NB4 (cell line): ENCODE measurements at regions not wholly inside any gene's neighbourhood (a gene's known extent, or its start where the extent isn't known, plus 50 kb on each side); places are given as distances from the start of the nearest gene placed in this dataset.

Source experiments
- DNase-seq: peaks from one replicate; pipeline ENCODE4 v3.0.0; 2010; ENCODE audit warnings: low read depth
- H3K4me3 ChIP-seq: one replicate; pipeline ENCODE4 v1.5.1; 2011; ENCODE audit warnings: mild to moderate bottlenecking, low read depth, low read length, moderate library complexity
- CTCF ChIP-seq: IDR thresholded peaks from one replicate; pipeline ENCODE4 v1.5.1; 2012; ENCODE audit warnings: low read depth, low read length
- MAX ChIP-seq: IDR thresholded peaks from 2 replicates; pipeline ENCODE4 v1.6.1; 2011; ENCODE audit warnings: low read depth, low read length
- MYC ChIP-seq: IDR thresholded peaks from 2 replicates; pipeline ENCODE4 v1.6.1; 2011; ENCODE audit warnings: low read depth, low read length
- POLR2A ChIP-seq: IDR thresholded peaks from 2 replicates; pipeline ENCODE4 v1.6.1; 2011; ENCODE audit warnings: mild to moderate bottlenecking; ENCODE audit not compliant: insufficient read length; ENCODE audit errors: extremely low read depth

GRCh38 chr4:123510221-123510620, 113.6 kb downstream of the SPRY1 start:
- H3K4me3 ChIP-seq, result no peak overlapping the region
- no peak for TF ChIP-seq CTCF
- TF ChIP-seq MAX, result no peak
- TF ChIP-seq POLR2A, result no peak
- no peak for TF ChIP-seq MYC
- DNase-seq, result no peak

GRCh38 chr4:123510659-123511058, 114.1 kb downstream of the SPRY1 start:
- no peak for DNase-seq
- no peak for TF ChIP-seq MAX
- TF ChIP-seq POLR2A, result no peak
- TF ChIP-seq MYC, result no peak
- no peak for TF ChIP-seq CTCF
- H3K4me3 ChIP-seq, result no peak overlapping the region

- DNase-seq, result no peak
- TF ChIP-seq MYC (no peak), MAX (no peak), CTCF (no peak), POLR2A (no peak)
- no peak overlapping the region for H3K4me3 ChIP-seq
Measured at GRCh38 chr4:123516576-123516975, 120.0 kb downstream of the SPRY1 start.

- H3K4me3 ChIP-seq, result no peak overlapping the region
- TF ChIP-seq CTCF, result no peak
- TF ChIP-seq MYC, result no peak
- TF ChIP-seq MAX, result no peak
- TF ChIP-seq POLR2A, result no peak
- no peak for DNase-seq
Measured at GRCh38 chr4:123517176-123517575, 120.6 kb downstream of the SPRY1 start.

GRCh38 chr4:123517971-123518370, 121.4 kb downstream of the SPRY1 start:
- no peak for DNase-seq
- H3K4me3 ChIP-seq, result no peak overlapping the region
- TF ChIP-seq MAX (no peak), CTCF (no peak), MYC (no peak), POLR2A (no peak)

- TF ChIP-seq CTCF, result no peak
- no peak for TF ChIP-seq POLR2A
- TF ChIP-seq MYC, result no peak
- TF ChIP-seq MAX, result no peak
- H3K4me3 ChIP-seq, result no peak overlapping the region
- no peak for DNase-seq
Measured at GRCh38 chr4:123520325-123520724, 123.7 kb downstream of the SPRY1 start.
